ENCODE measurements at regions not wholly inside any gene's neighbourhood (a gene's known extent, or its start where the extent isn't known, plus 50 kb on each side); places are given as distances from the start of the nearest gene placed in this dataset.

DNA sequence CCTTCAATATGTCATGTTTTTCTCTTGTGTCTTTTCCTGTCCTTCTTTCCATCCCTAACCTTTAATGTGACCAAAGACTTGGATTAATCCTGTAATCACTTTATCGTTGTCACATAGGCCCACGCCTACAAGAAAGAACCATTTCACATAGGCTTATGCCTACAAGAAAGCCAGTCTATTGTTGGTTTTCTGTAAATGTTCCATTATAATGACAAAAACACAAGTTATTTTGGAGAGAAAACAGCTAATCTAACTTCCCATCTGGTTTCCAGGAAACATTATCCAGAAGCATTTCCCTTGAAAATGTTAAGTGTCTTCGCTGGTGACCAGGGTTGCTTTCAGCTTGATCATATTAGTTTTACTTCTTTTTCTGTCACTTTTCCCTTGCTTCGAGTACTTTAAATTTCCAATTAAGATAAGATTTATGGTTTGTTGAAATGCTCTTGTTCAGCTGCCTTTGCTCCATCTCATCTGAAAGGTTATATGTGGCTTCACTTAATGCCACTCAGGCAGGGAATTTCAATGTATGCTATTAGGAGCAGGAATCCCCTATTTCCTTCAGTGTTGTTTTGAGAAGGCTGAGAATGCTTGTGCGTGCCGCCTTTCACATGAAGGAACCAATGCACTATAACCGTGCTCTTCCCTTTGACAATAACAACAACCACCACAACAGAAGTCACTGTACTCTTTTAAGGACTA lies 708.2 kb downstream of the EFNB2 start:
- H3K27ac Mint-ChIP-seq, result no peak overlapping the region
- no peak for ATAC-seq

More for the DNA sequence above, 708.2 kb downstream of the EFNB2 start:
- H3K4me1 Mint-ChIP-seq, result no peaks in the 10 kb centered on the region; the same call in 2 of the 3 replicates
- H4K20me1 ChIP-seq (replicated peaks; ENCODE audit: insufficient read depth), result no peaks in the 10 kb centered on the region
- 0 out of 3 replicates have a peak, but pooled peaks cover 2% of the 10 kb centered on the region for H3K9me3 Mint-ChIP-seq
- H2AFZ ChIP-seq, result no peak overlapping the region
- H3K36me3 ChIP-seq (ENCODE audit: insufficient read depth), result no peaks in the 10 kb centered on the region
- no peak for TF ChIP-seq EZH2phosphoT487 (IDR thresholded peaks at IDR 0.05; ENCODE audit: unreplicated experiment)
- TF ChIP-seq POLR2AphosphoS5 (IDR thresholded peaks at IDR 0.05; ENCODE audit: low read depth), result no peak
- TF ChIP-seq, protein P1, sequence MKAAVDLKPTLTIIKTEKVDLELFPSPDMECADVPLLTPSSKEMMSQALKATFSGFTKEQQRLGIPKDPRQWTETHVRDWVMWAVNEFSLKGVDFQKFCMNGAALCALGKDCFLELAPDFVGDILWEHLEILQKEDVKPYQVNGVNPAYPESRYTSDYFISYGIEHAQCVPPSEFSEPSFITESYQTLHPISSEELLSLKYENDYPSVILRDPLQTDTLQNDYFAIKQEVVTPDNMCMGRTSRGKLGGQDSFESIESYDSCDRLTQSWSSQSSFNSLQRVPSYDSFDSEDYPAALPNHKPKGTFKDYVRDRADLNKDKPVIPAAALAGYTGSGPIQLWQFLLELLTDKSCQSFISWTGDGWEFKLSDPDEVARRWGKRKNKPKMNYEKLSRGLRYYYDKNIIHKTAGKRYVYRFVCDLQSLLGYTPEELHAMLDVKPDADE (IDR thresholded peaks at IDR 0.05), result no peak
- TF ChIP-seq, protein P2, sequence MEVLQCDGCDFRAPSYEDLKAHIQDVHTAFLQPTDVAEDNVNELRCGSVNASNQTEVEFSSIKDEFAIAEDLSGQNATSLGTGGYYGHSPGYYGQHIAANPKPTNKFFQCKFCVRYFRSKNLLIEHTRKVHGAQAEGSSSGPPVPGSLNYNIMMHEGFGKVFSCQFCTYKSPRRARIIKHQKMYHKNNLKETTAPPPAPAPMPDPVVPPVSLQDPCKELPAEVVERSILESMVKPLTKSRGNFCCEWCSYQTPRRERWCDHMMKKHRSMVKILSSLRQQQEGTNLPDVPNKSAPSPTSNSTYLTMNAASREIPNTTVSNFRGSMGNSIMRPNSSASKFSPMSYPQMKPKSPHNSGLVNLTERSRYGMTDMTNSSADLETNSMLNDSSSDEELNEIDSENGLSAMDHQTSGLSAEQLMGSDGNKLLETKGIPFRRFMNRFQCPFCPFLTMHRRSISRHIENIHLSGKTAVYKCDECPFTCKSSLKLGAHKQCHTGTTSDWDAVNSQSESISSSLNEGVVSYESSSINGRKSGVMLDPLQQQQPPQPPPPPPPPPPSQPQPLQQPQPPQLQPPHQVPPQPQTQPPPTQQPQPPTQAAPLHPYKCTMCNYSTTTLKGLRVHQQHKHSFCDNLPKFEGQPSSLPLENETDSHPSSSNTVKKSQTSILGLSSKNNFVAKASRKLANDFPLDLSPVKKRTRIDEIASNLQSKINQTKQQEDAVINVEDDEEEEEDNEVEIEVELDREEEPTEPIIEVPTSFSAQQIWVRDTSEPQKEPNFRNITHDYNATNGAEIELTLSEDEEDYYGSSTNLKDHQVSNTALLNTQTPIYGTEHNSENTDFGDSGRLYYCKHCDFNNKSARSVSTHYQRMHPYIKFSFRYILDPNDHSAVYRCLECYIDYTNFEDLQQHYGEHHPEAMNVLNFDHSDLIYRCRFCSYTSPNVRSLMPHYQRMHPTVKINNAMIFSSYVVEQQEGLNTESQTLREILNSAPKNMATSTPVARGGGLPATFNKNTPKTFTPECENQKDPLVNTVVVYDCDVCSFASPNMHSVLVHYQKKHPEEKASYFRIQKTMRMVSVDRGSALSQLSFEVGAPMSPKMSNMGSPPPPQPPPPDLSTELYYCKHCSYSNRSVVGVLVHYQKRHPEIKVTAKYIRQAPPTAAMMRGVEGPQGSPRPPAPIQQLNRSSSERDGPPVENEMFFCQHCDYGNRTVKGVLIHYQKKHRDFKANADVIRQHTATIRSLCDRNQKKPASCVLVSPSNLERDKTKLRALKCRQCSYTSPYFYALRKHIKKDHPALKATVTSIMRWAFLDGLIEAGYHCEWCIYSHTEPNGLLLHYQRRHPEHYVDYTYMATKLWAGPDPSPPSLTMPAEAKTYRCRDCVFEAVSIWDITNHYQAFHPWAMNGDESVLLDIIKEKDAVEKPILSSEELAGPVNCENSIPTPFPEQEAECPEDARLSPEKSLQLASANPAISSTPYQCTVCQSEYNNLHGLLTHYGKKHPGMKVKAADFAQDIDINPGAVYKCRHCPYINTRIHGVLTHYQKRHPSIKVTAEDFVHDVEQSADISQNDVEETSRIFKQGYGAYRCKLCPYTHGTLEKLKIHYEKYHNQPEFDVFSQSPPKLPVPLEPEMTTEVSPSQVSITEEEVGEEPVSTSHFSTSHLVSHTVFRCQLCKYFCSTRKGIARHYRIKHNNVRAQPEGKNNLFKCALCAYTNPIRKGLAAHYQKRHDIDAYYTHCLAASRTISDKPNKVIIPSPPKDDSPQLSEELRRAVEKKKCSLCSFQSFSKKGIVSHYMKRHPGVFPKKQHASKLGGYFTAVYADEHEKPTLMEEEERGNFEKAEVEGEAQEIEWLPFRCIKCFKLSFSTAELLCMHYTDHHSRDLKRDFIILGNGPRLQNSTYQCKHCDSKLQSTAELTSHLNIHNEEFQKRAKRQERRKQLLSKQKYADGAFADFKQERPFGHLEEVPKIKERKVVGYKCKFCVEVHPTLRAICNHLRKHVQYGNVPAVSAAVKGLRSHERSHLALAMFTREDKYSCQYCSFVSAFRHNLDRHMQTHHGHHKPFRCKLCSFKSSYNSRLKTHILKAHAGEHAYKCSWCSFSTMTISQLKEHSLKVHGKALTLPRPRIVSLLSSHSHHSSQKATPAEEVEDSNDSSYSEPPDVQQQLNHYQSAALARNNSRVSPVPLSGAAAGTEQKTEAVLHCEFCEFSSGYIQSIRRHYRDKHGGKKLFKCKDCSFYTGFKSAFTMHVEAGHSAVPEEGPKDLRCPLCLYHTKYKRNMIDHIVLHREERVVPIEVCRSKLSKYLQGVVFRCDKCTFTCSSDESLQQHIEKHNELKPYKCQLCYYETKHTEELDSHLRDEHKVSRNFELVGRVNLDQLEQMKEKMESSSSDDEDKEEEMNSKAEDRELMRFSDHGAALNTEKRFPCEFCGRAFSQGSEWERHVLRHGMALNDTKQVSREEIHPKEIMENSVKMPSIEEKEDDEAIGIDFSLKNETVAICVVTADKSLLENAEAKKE (CRISPR knock-in tag; IDR thresholded peaks at IDR 0.05), result no peak
- TF ChIP-seq JUNB (IDR thresholded peaks at IDR 0.05; ENCODE audit: unreplicated experiment), result no peak
- no peak for TF ChIP-seq ZNF114 (CRISPR knock-in tag; IDR thresholded peaks at IDR 0.05)
- TF ChIP-seq ZNF331 (CRISPR knock-in tag; IDR thresholded peaks at IDR 0.05; ENCODE audit: low read depth), result no peak
- TF ChIP-seq, protein P3, sequence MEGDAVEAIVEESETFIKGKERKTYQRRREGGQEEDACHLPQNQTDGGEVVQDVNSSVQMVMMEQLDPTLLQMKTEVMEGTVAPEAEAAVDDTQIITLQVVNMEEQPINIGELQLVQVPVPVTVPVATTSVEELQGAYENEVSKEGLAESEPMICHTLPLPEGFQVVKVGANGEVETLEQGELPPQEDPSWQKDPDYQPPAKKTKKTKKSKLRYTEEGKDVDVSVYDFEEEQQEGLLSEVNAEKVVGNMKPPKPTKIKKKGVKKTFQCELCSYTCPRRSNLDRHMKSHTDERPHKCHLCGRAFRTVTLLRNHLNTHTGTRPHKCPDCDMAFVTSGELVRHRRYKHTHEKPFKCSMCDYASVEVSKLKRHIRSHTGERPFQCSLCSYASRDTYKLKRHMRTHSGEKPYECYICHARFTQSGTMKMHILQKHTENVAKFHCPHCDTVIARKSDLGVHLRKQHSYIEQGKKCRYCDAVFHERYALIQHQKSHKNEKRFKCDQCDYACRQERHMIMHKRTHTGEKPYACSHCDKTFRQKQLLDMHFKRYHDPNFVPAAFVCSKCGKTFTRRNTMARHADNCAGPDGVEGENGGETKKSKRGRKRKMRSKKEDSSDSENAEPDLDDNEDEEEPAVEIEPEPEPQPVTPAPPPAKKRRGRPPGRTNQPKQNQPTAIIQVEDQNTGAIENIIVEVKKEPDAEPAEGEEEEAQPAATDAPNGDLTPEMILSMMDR (conservative IDR thresholded peaks at IDR 0.05; ENCODE audit: low read depth in 2 of 2), result no peak
- TF ChIP-seq, protein P4, sequence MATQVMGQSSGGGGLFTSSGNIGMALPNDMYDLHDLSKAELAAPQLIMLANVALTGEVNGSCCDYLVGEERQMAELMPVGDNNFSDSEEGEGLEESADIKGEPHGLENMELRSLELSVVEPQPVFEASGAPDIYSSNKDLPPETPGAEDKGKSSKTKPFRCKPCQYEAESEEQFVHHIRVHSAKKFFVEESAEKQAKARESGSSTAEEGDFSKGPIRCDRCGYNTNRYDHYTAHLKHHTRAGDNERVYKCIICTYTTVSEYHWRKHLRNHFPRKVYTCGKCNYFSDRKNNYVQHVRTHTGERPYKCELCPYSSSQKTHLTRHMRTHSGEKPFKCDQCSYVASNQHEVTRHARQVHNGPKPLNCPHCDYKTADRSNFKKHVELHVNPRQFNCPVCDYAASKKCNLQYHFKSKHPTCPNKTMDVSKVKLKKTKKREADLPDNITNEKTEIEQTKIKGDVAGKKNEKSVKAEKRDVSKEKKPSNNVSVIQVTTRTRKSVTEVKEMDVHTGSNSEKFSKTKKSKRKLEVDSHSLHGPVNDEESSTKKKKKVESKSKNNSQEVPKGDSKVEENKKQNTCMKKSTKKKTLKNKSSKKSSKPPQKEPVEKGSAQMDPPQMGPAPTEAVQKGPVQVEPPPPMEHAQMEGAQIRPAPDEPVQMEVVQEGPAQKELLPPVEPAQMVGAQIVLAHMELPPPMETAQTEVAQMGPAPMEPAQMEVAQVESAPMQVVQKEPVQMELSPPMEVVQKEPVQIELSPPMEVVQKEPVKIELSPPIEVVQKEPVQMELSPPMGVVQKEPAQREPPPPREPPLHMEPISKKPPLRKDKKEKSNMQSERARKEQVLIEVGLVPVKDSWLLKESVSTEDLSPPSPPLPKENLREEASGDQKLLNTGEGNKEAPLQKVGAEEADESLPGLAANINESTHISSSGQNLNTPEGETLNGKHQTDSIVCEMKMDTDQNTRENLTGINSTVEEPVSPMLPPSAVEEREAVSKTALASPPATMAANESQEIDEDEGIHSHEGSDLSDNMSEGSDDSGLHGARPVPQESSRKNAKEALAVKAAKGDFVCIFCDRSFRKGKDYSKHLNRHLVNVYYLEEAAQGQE (IDR thresholded peaks at IDR 0.05; ENCODE audit: unreplicated experiment), result no peak
- no peak for TF ChIP-seq CREB1 (CRISPR knock-in tag; IDR thresholded peaks at IDR 0.05; ENCODE audit: low read depth)
- no peak for TF ChIP-seq STAT1 (IDR thresholded peaks at IDR 0.05; ENCODE audit: unreplicated experiment)
- no peak for TF ChIP-seq NANOG (IDR thresholded peaks at IDR 0.05; ENCODE audit: borderline replicate concordance)
- TF ChIP-seq EZH2 (IDR thresholded peaks at IDR 0.05; ENCODE audit: low read depth, unreplicated experiment), result no peak
- no peaks in the 10 kb centered on the region for H3K79me2 ChIP-seq (replicated peaks; ENCODE audit: insufficient read depth)
- H3K4me2 ChIP-seq, result no peak overlapping the region
- H3K4me3 ChIP-seq, result no peak overlapping the region
- no peak overlapping the region for H3K27ac ChIP-seq (ENCODE audit: low read depth)
- no peaks in the 10 kb centered on the region for H3K27me3 ChIP-seq (ENCODE audit: insufficient read depth)
- no peaks in the 10 kb centered on the region; the same call in 1 of the 2 replicates for H3K9me2 ChIP-seq (ENCODE audit: insufficient read depth)
- H3K27me3 Mint-ChIP-seq (ENCODE audit: insufficient read depth, low read depth, poor library complexity), result peaks cover 2% of the 10 kb centered on the region
- no peaks in the 10 kb centered on the region; the same call in 2 of the 3 replicates for H3K36me3 Mint-ChIP-seq (ENCODE audit: low read depth)
- H3K4me1 ChIP-seq (ENCODE audit: insufficient read depth), result no peaks in the 10 kb centered on the region
- no peak for DNase-seq (ENCODE audit: low spot score)
- H3F3A ChIP-seq (replicated peaks; ENCODE audit: low read depth), result no peaks in the 10 kb centered on the region
- H3K4me3 Mint-ChIP-seq, result no peak overlapping the region

Measured in GM23338 (cell line).